ENCODE measurements at regions not wholly inside any gene's neighbourhood (a gene's known extent, or its start where the extent isn't known, plus 50 kb on each side); places are given as distances from the start of the nearest gene placed in this dataset.

GRCh38 chr16:85328676-85329058 lies 216.4 kb upstream of the CIBAR2 start:
- TF ChIP-seq, protein P1, sequence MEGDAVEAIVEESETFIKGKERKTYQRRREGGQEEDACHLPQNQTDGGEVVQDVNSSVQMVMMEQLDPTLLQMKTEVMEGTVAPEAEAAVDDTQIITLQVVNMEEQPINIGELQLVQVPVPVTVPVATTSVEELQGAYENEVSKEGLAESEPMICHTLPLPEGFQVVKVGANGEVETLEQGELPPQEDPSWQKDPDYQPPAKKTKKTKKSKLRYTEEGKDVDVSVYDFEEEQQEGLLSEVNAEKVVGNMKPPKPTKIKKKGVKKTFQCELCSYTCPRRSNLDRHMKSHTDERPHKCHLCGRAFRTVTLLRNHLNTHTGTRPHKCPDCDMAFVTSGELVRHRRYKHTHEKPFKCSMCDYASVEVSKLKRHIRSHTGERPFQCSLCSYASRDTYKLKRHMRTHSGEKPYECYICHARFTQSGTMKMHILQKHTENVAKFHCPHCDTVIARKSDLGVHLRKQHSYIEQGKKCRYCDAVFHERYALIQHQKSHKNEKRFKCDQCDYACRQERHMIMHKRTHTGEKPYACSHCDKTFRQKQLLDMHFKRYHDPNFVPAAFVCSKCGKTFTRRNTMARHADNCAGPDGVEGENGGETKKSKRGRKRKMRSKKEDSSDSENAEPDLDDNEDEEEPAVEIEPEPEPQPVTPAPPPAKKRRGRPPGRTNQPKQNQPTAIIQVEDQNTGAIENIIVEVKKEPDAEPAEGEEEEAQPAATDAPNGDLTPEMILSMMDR (IDR thresholded peaks at IDR 0.05; ENCODE audit: insufficient read depth, low read depth, low read length): no peak
- TF ChIP-seq EZH2 (IDR thresholded peaks at IDR 0.05; ENCODE audit: insufficient read depth, low read length): no peak
